GOT3 (cell line): ENCODE measurements at regions not wholly inside any gene's neighbourhood (a gene's known extent, or its start where the extent isn't known, plus 50 kb on each side); places are given as distances from the start of the nearest gene placed in this dataset.

ENCODE experiments used
- DNase-seq: peaks from one replicate; lab custom pipeline; 2025; ENCODE audit warnings: mixed read lengths; lab: John Stamatoyannopoulos, UW

- DNase-seq: no peak
These were observed 93.0 kb upstream of the ZNF608 start for GRCh38 chr5:124839371-124839998.

GRCh38 chr5:124841829-124842712, 95.6 kb upstream of the ZNF608 start:
- no peak for DNase-seq

- no peak for DNase-seq
These were observed 96.5 kb upstream of the ZNF608 start for GRCh38 chr5:124842725-124843595.

GRCh38 chr5:124843596-124843899, 97.1 kb upstream of the ZNF608 start:
- no peak for DNase-seq

GRCh38 chr5:124844371-124844920, 98.0 kb upstream of the ZNF608 start:
- DNase-seq: no peak

- DNase-seq: no peak
These were observed 101.5 kb upstream of the ZNF608 start for GRCh38 chr5:124847907-124848306.

- DNase-seq: no peak
These were observed 103.3 kb upstream of the ZNF608 start for GRCh38 chr5:124849774-124850173.

GRCh38 chr5:124856726-124857125, 110.3 kb upstream of the ZNF608 start:
- DNase-seq: no peak

- no peak for DNase-seq
These were observed 112.2 kb upstream of the ZNF608 start for GRCh38 chr5:124858612-124859011.

- DNase-seq: no peak
These were observed 112.6 kb upstream of the ZNF608 start for GRCh38 chr5:124859027-124859426.

GRCh38 chr5:124859556-124860290, 113.3 kb upstream of the ZNF608 start:
- DNase-seq: no peak

- no peak for DNase-seq
These were observed 113.8 kb upstream of the ZNF608 start for GRCh38 chr5:124860291-124860655.

- DNase-seq: no peak
These were observed 118.6 kb upstream of the ZNF608 start for GRCh38 chr5:124865066-124865465.

- DNase-seq: no peak
These were observed 119.3 kb upstream of the ZNF608 start for GRCh38 chr5:124865603-124866354.

- no peak for DNase-seq
These were observed 120.1 kb upstream of the ZNF608 start for GRCh38 chr5:124866355-124867136.

- no peak for DNase-seq
These were observed 120.8 kb upstream of the ZNF608 start for GRCh38 chr5:124867137-124867704.

GRCh38 chr5:124868676-124869075, 122.2 kb upstream of the ZNF608 start:
- DNase-seq: no peak

GRCh38 chr5:124869426-124870033, 123.1 kb upstream of the ZNF608 start:
- no peak for DNase-seq

GRCh38 chr5:124870070-124870469, 123.6 kb upstream of the ZNF608 start:
- DNase-seq: no peak
